GM12891 (cell line): ENCODE measurements at regions not wholly inside any gene's neighbourhood (a gene's known extent, or its start where the extent isn't known, plus 50 kb on each side); places are given as distances from the start of the nearest gene placed in this dataset.

Experiments
- PAX5 ChIP-seq: IDR thresholded peaks from 2 replicates; pipeline ENCODE4 v1.6.1; 2011; ENCODE audit warnings: low read length, moderate library complexity, mild to moderate bottlenecking; ENCODE audit not compliant: insufficient read depth, severe bottlenecking
- POLR2A ChIP-seq: IDR thresholded peaks from 2 replicates; pipeline ENCODE4 v1.6.1; 2011; ENCODE audit warnings: low read depth, low read length, control low read depth
- POLR2AphosphoS5 ChIP-seq: IDR thresholded peaks from 2 replicates; pipeline ENCODE4 v1.6.1; 2011; ENCODE audit warnings: low read depth, low read length, control low read depth
- SPI1 ChIP-seq: IDR thresholded peaks from 2 replicates; pipeline ENCODE4 v1.6.1; 2011; ENCODE audit warnings: low read depth, low read length, control low read depth
- TAF1 ChIP-seq: IDR thresholded peaks from 2 replicates; pipeline ENCODE4 v1.6.1; 2011; ENCODE audit warnings: low read depth, low read length, control low read depth

GRCh38 chr16:61547626-61548025 is 488.6 kb downstream of the CDH8 start:
- TF ChIP-seq POLR2A (no peak), TAF1 (no peak), POLR2AphosphoS5 (no peak), SPI1 (no peak), PAX5 (no peak)
